Activated CD8-positive, alpha-beta memory T cell treated with anti-CD3 and anti-CD28 coated beads for 48 hours (primary cell): ENCODE measurements at regions not wholly inside any gene's neighbourhood (a gene's known extent, or its start where the extent isn't known, plus 50 kb on each side); places are given as distances from the start of the nearest gene placed in this dataset.
A peak's percentile ranks its signal among the peaks of the same experiment; 100 is the strongest.

ENCODE experiments used
- DNase-seq, 3 experiments: peaks; one replicate each; pipeline ENCODE4 v3.0.0-alpha.2; 2020; ENCODE audit warnings: low read depth in 2 of 3, low spot score in 2 of 3

DNA sequence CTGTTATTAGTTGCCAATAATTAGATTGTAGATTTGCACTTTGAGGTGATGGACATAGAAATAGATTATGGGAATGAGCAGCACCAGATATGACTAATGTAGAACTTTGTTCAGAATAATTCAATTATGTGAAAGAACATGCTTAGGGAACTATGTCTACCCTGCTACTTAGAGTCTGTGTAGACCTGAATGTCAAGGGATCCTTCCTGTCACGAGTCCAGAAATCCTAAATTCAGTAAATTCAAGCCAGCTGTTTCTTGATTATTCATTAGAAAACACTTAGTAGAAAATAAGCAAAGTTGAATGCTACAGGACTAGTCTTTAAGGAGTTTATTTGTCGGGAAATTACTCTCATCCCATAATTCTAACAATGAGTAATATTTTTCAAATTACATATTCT lies 887.3 kb upstream of the SEMA6A start:
- no peak for DNase-seq

GRCh38 chr5:117461403-117461802 lies 886.8 kb upstream of the SEMA6A start:
- DNase-seq: no peak

DNA sequence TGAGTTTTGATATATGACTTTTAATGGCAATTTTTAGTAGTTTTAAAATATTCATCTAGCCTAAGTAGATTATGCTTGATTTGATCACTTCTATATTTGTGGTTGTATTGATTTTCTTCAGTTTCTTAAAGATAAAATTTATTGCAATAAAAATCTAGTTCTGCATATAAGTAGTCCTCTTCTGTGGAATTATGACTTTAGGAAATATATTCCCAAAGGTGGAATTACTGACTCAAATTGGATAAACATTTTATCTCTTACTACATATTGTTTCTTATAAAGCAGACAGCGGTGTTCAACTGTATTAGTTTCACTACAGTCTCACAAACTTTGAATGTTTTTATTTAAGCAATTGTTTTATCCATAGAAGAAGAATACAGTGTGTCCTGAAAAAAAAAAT lies 883.0 kb upstream of the SEMA6A start:
- no peak for DNase-seq

DNA sequence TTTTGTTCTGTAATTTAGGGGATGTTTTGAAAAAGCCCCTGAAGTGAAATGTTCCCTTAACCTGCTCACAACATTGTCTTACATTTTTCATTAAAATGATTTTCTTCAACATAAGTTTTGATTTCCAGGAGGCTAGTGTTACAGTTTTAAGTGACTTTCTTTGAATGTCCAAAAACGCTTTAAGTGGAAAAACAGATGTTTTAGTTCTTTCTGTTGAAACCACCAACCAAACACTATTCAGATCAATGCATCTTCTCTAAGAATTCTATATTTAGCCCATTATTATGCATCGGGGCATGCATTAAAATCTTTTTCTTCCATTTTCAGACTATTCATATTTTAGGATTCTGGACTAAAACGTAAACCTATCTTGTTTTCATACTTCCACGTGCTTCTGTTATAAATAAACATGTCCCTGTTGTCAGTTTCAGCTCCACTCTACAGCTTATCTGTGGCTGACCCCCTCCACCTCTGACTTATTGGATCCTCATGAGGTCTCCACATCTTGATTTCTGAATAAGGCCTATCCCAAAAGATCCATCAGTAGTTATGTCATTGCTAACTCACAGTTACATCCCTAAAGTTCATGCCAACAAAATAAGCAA lies 882.3 kb upstream of the SEMA6A start:
- DNase-seq: no peak

DNA sequence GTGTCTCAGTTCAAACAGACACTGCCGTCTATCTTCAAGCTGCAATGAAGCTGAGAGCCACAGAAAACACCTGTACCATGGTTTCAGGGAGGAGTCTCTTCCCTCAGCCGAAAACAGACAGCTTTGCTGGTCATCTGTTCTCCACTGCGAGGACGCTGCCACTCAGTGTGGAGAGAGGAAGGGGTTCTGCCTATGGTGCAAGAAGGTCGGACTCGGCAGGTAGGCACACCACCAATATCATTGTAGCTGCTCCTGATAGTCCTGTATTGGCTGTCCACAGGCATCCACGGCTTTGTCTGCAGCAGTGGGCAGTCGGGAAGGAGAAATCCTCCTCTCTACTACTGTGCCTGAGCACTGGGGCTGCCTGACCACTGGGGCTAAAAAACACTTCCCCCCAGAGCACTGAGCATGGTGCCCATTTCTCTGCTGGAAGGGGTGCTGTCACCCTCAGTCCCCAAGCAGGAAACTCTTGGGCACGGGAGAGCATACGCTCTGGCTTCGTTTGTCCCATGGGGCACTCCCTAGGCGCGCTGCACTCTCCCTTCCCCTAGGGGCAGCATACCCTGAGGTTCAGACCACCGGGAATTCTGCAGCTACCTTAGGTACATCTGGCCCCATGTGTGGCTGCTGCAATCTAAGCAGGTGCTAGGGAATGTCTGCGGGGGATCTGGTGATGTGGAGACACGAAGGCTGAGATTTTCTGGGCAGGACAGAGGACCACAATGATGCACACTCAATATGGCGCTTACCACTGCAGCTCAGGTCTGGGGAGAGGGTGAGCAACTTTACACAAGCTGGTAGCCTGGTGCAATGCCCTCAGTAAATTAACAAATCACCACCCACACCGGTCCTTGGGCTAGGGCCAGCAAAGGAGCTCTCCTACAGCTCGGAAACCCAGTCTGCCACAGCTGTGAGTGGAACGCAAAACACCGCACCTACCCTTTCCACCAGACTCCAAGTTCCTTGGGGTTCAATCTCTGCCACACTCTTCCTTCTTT lies 880.9 kb upstream of the SEMA6A start:
- DNase-seq: no peak

DNA sequence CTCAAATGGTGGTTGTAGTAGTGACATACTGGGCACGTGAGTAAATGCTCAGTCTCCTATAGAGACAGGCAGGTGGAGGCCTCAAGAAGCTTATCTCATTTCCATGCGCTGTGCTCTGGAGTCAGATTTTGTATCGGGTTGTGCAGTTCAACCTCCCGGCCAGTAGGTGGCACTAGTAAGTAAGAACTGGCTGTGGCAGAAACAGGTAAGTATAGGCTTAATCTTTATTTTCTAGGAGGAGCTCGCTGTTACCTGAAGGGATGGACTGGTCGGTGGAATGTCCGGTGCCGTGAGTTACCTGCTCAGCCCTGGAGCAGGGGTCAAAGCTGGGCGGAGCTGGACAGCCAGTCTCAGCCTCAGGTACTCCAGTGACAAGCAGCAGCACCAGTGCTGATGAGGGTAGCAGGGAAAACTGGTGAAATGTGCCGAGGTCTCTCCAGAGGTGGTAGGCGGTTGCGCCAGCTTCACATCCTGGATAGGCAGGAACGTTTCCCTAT lies 880.1 kb upstream of the SEMA6A start:
- DNase-seq: peak in 1 of 3 experiments; percentile 5

GRCh38 chr5:117436846-117437245 lies 862.2 kb upstream of the SEMA6A start:
- no peak for DNase-seq

GRCh38 chr5:117435203-117435602 lies 860.6 kb upstream of the SEMA6A start:
- DNase-seq: no peak

GRCh38 chr5:117434254-117434653 lies 859.6 kb upstream of the SEMA6A start:
- DNase-seq: no peak

GRCh38 chr5:117433818-117434217 lies 859.2 kb upstream of the SEMA6A start:
- DNase-seq: no peak

GRCh38 chr5:117431091-117431490 lies 856.5 kb upstream of the SEMA6A start:
- DNase-seq: no peak

GRCh38 chr5:117425163-117425562 lies 850.5 kb upstream of the SEMA6A start:
- no peak for DNase-seq

DNA sequence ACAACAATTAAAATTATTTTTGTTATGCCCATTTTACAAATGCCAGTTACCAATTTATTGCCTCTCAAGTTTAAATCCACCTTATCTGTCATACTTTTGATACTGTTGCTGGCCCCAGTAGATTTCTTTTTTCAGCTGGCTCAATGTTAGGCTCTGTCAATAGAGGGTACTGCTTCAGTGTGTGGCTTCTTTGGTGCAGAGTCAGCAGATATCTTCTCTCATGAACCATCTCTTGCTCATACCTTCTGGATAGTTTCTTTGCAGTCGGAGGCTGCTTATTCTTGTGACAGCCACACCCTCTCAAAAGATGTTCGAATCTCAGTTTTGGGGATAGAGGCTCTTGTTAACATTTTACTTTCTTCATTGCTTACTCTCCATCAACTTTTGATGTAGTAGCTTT lies 849.9 kb upstream of the SEMA6A start:
- no peak for DNase-seq

- no peak for DNase-seq
Measured at GRCh38 chr5:117417501-117417900, 842.9 kb upstream of the SEMA6A start.

- DNase-seq: no peak
Measured at GRCh38 chr5:117414926-117415325, 840.3 kb upstream of the SEMA6A start.

DNA sequence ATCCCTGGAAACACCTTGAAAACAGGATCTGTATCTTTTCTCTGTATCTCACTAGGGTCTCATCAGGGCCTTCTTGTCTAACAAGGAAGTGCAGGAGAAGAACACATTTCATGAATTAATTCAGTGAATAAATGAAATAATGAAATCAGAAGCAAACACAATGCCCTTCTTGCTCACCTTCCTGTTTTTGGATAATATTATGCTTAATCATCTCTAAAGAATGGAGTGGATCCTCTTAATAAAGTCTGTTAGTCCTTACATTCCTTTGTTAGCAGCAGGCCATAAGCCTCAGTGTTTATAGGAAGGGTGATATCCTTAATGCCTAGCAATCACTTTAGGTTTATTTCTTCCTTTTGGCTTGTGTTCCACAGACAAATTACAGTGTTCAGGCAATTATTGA lies 837.1 kb upstream of the SEMA6A start:
- no peak for DNase-seq

GRCh38 chr5:117405197-117405596 lies 830.6 kb upstream of the SEMA6A start:
- no peak for DNase-seq

GRCh38 chr5:117394506-117395157 lies 820.0 kb upstream of the SEMA6A start:
- no peak for DNase-seq

DNA sequence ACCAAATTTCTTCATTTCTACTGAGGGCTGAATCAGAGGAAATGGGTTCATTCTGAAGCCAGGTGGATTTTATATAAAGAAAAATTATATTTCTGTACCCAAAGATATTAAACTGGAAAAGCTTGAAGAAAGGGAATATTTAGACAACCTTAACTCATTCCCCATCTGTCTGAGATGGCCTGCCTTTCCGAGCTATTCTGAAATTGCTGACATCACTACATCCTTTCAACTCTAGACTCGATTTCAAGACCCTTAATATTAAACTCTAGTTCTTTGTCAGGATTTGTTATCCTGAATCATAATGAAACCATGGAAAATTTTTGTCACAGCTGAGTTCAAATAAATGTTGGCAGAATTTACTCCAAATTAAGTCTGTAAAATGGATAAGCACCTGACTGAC lies 818.5 kb upstream of the SEMA6A start:
- no peak for DNase-seq

GRCh38 chr5:117380316-117380715 lies 805.7 kb upstream of the SEMA6A start:
- no peak for DNase-seq

DNA sequence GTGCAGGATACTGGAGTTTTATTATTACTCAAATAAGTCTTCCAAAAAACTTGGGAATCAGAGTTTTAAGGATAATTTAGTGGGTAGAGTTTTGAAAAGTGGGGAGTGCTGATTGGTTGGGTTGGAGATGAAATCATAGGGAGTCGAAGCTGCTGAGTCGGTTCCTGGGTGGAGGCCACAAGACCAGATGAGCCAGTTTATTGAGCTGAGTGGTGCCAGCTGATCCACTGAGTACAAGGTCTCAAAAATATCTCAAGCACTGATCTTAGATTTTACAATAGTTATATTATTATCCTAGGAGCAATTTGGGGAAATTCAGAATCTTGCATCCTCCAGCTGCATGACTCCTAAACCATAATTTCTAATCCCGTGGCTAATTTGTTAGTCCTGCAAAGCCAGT lies 804.9 kb upstream of the SEMA6A start:
- no peak for DNase-seq

DNA sequence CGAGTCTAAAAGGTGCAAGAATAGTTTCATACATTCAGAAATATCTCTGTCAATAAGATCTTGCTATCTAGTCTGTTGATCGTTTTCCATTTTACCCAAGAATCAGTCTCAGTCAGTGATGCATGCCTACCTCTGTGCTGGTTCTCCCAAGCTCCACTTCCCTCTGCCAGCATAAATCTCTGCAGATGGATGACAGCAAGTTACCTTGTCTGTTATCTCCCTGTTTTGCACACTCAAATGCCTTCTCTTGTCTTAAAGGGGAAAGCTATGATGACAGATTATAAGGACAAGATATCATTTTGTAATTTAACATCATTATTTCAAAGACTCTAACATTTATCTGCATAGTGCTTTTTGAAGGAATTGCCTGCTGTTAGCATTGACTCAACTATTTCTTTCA lies 802.1 kb upstream of the SEMA6A start:
- no peak for DNase-seq
